Retina (tissue), 1 donor: ENCODE measurements at regions not wholly inside any gene's neighbourhood (a gene's known extent, or its start where the extent isn't known, plus 50 kb on each side); places are given as distances from the start of the nearest gene placed in this dataset.
A peak's percentile ranks its signal among the peaks of the same experiment; 100 is the strongest.
"Not testable (repeated sequence)": the region's sequence is repeated elsewhere in the genome, so short reads cannot be mapped to it uniquely, and the experiment has no call there.

Experiments used
- DNase-seq: peaks from one replicate; pipeline ENCODE4 v3.0.0-alpha.2; 2016

DNA sequence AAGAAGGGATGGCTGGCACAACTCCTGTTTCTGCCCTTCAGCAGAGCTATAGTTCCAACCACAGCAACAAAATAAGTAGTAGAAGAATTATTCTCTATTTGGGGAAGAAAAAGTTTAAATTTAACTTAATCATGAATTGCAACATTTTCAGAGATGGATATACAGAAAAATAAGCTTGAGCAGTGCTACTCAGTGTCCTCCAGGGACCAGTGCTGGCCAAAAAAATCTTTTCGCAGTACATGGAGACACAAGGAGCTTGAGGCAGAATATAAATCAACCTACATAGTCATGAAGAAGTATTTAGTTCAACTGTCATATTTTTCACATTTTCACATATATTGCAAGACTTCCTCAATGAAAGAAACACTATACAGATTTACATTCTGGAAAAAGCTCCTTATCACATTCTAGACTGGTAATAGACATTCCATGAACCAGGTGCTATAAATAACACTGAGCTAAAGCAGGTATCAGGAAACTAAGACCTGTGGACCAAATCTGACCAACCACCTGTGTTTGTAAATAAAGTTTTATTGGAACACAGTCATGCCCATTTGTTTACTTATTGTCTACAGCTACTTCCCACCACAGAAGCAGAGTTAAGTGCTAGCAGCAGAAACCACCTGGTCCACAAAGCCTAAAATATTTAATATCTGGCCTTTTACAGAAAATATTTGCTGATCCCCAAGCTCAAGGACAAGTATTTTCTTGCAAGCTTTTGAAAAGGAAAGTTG, 101.9 kb downstream of the RGS21 start:
- DNase-seq, result no peak

DNA sequence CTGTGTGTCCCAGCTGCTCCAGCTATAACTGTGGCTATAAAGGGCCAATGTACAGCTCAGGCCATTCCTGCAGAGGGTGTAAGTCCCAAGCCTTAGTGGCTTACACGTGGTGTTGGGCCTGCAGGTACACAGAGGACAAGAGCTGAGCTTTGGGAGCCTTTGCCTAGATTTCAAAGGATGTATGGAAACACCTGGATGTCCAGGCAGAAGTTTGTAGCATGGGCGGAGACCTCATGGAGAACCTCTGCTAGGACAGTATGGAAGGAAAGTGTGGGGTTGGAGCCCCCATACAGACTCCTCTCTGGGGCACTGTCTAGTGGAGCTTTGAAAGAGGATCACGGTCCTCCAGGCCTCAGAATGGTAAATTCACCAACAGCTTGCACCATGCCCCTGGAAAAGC, 113.9 kb downstream of the RGS21 start:
- DNase-seq, result no peak

DNA sequence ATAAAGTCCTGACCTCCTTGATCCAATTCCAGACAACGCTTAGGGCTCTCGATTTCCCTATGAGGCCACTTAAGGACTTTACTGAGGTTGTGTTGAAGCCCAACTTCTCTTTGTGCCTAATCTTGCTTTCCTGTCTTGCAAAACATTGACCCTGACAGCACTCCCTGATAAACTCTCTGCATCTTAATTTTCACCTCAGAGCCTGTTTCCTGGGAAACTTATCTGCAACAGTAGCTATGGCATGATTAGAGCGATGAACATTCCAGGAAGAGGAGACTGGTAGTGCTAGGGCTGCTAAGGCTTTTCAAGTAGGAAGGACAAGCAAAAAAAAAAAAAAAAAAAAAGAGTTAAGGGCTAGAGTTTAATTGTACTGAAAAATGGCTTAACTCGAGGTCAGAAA, 118.9 kb downstream of the RGS21 start:
- no peak for DNase-seq

DNA sequence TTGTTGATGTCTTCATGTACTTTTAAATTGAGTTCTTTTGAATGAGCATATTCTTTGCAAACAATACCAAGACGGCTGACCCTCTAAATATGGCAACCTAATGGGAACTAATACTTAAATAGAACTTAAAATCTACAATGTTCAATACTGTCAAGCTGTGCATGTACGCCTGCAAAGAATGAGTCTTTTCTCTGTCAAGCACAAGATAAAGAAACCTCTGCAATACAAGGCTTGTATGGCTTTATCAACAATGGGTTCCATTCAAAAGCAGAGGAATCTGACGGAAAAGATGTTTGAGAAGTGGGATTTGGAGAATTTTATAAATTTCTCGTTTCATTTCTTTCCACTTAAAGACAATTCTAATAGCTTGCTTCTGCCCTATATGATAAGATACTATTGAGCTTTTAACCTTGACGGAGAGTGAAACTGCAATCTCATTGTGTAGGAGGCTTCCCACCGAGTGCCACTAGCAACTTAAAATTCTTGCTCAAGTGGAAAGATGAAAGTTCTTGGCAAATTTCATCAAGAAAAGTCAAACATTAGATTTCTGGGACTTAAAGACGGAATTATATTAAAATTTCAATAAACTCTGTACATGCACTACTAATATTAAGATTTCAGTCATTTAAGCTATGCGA, 119.8 kb downstream of the RGS21 start:
- DNase-seq, result no peak

DNA sequence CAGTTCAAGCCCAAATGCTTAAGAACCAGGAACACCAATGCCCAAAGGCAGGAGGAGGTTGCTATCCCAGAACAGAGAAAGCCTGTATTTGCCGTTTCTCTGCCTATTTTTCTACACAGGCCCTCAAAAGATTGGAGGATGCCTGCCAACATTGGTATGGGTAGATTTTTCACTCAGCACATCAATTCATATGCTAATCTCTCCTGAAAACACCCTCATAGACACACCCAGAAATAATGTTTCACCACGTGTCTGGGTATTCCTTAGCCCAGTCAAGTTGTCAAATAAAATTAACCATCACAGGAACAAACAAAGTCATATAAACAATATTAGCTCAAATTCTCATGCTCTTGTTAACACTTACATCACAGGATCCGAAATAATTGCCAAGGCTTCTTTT, 121.9 kb downstream of the RGS21 start:
- no peak for DNase-seq

DNA sequence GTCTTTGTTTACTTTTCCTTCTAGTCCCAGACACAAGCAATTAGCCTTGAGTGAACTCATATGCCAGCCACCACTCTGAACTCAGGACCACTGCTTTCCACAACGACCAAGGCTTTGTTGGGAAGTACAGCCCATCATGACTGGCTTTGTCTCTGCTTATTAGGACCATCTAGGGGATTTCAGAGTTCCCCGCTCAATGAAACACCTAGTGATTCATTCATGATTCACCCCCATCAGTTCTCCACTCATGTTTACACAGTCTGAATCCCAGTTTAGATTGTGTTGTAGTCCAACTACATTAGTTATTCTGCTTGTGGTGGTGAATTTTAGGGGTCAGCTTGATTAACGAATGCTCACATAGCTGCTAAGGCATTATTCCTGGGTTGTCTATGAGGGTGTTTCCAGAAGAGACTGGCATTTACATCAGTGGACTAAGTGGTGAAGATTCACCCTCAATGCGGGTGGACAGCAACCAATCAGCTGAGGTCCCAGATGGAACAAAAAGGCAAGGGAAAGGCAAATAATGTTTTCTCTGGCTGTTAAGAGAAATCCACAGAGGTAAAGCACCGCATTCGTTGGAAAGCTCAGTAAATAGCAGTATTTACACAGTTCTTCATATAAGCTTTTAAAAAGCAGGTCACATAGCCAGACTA, 122.7 kb downstream of the RGS21 start:
- no peak for DNase-seq

DNA sequence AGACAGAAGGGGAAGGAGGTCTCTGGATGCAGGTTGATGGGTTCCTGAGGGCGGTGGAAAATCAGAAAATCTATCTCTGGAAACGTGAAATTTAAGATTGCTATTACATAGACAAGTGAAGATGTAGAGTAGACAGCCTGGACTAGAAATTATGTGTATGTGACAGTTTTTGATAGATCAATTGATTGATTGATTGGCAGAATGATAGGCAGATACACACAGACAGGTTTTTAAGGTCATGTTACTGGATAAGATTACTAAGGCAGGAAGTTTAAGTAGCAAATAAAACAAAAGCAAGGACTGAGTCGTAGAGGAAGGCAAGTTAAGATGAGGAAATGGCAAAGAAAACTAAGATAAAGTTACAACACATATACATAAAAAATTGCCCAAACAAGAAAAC, 124.7 kb downstream of the RGS21 start:
- no peak for DNase-seq

DNA sequence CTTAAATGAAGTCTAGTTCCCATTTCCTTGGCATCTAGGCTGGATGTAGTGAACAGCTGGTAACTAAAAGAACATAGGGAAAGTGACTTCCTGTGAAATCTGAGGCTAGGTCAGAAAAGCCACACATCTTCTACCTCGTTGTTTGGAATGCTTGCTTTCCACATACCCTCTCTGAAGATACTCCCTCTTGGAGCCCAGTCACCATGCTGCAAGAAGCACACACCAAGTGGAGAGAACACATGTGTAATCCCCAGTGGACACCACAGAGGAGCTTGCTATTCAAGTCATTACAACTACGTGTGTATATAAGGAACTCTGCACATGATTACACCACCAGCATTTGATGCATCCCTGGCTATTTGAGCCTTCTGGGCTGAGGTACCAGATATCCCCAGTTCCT, 125.9 kb downstream of the RGS21 start:
- DNase-seq, result no peak

DNA sequence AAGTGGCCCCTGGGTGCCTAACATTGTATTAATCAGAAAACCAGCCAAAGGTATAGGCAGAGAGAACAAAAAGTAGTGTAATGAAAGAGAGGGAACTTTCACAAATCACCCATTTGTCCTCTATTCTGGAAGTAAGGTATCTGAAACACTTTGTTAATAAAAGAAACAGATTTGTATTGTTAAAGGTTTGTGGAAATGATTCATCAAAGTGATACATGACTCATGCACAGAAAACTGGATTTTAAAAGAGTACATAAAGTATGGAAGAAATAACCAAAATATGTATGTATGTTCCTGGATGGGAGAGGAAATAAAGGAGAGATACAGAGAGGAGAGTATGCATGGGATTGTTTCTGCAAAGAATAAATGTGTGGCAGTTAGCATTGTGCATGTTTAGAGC, 126.8 kb downstream of the RGS21 start:
- DNase-seq, result no peak

DNA sequence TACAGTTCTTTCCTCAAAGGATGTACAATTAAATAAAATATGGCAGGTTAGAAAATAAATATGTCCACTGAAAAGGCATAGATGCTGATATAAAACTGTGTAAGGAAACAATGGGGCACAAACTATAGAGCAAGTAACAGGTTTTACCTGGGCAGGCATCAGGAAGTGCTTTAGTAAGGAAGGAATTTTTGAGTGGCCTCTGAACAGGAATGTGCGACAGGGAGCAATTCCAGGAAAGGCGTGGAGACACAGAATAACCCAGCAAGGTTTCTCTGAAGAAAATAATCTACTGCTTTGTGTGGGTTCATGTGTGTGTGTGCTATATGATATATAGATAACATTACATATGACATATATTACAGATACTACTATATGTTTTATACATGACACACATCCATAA, 128.4 kb downstream of the RGS21 start:
- DNase-seq, result no peak

DNA sequence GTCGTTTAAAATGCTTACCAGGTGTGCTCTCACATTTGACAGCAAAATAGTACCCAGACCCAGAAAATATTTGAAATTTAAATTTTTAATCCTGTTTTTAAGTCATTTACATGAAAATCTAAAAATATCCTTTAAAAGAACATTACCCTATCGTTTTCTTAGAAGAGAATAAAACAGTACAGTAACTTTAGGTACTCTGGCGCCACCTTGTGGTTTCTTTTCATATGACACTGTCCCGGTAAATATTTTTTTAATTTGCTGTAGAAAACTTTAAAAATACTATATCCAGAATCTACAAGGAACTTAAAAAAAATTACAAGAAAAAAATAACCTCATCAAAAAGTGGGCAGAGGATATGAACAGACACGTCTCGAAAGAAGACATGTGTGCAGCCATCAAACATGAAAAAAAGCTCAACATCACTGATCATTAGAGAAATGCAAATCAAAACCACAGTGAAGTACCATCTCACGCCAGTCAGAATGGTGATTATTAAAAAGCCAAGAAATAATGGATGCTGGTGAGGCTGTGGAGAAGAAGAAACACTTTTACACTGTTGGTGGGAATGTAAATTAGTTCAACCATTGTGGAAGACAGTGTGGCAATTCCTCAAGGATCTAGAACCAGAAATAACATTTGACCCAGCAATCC, 129.2 kb downstream of the RGS21 start:
- peak; percentile 61 for DNase-seq

DNA sequence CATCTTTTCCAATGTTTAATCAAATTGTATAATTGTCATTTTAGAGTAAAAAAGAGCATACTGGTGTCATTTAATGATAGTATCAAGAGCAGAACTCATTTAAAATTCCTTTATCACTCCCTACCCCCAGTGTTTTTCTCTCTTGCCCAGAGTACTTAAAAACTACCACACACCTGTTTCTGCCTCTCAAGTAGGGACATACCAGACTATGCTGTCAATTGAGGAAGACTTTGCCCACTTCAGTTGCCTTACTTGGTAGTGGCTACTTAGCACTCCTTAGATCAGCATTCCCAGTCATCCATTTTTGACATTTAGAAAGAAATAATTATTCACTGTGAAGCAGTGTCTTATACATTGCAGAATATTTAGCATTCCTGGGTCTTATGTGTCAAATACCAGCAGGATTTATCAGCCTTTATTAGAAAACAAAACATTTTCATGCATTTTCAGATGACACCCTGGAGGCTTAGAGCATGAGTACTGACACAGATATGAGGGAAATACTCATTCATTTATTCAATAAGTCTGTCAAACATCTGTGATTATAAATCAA, 127.5 kb upstream of the RGS1 start:
- no peak for DNase-seq

DNA sequence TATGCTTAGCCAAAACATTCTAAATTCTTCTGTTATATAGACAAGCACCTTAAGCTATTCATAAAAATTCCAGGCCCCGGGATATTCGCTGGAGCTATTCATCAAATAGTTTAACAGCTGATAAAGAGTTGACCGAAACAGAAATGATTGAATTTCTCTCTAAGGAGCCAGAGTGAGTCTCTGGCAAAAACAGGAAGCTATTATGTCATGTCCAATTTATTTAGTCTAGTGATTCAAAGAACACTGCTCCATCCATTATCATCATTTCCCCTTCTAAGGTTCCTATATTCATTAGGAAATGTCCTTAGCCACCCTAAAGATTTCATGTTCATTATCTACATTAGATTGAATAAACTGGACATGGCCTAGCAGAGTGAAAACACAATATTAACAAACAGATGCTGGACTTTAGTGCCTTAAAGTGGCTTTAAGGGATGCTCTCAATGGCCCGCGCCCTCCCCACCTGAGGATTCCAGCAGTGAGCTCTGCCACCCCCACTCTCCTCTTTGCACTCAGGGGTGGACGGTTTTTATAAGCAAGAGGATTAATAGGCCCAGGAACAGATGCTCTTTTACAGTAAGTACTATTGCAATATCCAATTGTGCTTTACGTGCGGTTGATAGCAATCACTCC, 122.1 kb upstream of the RGS1 start:
- DNase-seq, result peak; percentile 50

DNA sequence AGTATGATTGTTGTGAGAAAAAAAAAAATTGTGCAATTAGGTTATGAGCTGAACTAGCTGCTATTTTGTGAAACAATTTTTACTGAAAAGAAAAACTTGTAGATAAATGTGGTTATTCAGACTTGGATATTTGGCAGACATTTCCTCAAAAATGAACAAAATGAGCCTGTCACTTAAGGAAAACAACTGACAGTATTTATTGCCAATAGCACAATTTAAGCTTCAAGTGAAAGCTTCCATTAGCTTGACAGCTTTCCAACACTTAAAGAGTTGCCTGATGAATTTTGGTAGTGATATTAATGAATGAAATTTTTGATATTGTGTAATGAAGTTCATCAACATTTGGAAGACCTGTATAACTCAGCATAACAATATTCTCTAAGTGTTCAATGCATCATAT, 116.1 kb upstream of the RGS1 start:
- DNase-seq, result no peak

DNA sequence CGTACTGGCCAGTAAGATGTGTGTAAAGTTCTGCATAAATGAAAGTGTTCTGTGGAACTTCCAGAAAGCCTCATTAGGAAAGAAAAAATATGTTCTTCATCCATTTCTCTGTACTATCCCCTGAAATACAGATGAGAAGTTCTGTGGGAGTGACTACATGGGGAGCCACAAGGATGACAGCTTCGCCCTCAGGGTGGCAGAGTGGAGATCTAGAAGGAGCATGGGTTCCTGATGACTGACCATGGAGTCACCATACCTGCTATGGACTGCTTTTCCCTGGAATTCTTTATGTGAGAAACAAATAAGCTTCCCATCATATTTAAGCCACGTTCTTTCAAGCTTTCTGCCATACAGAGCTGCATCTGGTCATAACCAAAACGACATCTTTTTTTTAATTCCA, 113.9 kb upstream of the RGS1 start:
- DNase-seq, result no peak

DNA sequence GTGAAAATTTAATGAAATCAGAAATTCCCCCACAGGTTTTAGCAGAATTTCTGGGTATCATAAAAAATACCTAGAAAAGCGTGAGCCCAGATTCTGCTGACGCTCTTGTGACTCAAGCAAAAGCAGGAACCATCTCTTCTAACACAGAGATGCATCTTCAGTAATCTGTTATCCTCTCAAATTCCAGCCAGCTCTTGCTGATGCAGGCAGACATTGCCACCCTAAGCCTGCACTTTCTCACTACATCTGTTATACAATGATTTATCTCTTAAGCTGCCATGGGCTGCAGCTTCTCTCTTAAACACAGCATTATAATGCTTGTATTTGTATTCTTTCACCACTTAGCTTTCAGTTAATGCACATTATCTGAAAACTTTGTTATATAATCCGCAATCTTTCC, 113.0 kb upstream of the RGS1 start:
- no peak for DNase-seq

DNA sequence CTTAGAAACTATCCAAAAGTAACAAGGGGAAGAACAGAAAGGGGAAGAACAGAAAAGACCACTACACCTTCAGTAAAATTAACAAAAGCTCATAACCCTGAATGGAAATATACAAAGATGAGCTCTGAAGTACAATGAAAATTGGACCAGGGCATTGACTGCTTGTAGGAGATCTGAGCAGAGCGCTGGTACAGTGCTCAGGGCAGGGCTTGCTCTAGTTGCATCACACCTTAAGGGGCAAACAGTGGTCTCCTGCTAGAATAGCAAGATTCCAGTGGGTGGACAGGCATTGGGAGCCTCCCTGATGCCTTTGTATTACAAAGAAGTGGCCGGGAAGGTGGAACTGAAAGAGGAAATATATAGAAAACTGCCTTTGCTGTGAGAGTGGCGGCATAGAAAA, 111.9 kb upstream of the RGS1 start:
- no peak for DNase-seq

DNA sequence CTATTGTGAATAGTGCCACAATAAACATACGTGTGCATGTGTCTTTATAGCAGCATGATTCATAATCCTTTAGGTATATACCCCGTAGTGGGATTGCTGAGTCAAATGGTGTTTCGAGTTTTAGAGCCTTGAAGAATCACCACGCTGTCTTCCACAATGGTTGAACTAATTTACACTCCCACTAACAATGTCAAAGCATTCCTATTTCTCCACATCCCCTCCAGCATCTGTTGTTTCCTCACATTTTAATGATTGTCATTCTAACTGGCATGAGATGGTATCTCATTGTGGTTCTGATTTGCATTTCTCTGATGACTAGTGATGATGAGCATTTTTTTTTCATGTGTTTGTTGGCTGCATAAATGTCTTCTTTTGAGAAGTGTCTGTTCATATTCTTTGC, 110.4 kb upstream of the RGS1 start:
- DNase-seq, result not testable (repeated sequence)

DNA sequence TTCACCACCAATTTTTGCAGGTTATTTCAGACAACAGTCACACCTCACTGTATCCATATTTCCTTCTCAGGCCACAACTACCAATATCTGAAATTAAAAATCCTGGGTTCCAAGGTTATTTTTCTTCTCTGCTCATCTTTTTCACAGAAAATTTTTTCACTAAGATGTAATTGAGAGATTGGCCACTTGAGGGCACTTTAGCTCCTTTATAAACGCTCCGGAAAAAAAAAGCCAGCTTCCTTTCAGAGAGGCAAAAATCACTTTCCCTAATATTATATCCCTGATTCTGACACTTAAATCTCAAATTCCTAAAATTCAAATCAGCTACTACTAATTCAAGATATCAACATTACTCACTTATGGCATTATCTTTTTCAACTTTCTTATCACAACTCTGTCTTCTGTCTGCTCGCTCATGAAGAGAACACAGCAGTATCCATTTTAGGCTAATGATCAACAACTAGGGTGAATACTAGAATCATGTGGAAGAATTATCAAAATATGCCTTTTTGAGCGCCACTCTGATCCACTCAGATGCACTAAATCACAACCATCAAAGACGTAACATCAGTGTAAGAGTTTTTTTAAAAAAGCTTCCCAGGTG, 101.4 kb upstream of the RGS1 start:
- DNase-seq, result peak; percentile 72

DNA sequence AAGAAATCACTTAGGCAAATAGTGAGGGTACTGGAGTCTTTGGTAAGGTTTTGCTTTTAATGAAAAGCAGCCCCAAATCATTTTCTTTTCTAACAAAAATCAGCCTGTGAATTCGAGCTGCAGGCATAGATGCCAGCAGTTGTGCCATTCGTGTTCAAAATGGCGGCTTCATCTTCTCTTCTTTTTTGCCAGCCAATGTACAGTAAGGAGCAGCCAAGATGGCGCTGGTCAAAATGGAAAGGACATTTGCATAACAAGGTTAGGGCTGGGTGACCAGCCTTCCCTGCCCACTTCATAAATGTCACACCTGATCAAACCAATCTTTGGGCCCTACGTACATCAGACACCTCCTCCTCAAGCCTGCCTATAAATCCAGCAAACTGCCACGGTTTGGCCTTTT, 100.2 kb upstream of the RGS1 start:
- DNase-seq, result no peak

DNA sequence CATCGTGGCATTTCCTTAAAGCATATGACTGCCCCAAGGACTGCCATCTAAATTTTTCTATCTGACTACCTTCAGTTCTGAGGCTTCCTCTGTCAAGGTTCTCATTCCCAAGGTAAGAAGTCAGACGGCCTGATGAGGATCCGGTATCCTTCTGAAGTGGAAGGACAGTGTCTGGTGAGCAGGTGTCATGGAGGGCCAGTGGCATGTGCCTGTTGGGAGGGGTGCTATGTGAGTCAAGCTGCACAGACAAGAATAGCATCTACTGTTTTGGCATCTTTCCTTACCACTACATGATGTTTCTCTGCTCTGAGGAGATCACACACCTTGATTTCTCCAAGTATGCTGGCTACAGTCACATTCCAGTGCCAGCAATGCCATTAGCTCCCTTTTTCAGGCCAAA, 99.6 kb upstream of the RGS1 start:
- no peak for DNase-seq

DNA sequence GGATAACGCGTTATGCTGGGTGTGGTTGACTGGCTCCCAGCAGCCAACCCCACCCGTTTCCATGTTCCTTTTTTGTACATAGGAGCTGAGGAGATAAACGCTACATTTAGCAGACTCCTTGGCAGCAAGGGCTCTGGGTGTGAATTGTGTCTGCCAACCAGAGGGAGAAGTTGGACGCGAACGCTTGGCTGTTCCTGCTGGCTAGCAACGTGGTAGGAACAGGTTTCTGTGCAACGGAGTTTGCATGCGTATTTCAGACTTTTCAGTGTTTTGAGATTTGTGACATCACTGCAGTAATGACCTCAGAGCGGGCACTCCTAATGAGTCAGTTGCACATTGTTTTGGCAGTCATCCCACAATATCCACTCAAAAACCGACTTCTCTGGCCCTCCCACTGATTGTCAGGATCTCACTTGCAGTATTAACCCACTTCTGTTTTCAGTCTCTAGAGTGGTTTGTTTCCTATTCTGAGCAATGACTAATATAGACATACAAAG, 98.7 kb upstream of the RGS1 start:
- no peak for DNase-seq

DNA sequence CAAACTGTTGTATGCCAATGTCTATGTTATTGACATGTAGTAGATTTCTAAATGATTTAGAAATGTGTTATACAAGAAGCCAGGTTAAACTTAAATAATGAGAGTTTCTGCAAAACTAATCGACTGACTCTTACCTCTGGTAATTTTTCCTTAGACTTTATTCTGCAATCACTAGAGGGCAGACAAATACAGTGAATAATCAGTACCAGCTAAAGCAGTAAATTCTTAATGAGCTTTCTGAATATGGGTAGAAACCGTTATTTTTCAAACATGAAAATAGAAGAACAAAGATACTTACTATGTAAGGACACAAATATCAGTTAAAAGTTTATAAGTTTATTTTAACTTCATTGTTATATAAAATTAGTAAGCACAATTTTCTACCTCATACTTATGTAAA, 97.9 kb upstream of the RGS1 start:
- no peak for DNase-seq
